ENCODE measurements at regions not wholly inside any gene's neighbourhood (a gene's known extent, or its start where the extent isn't known, plus 50 kb on each side); places are given as distances from the start of the nearest gene placed in this dataset.
"Not testable (repeated sequence)": the region's sequence is repeated elsewhere in the genome, so short reads cannot be mapped to it uniquely, and the experiment has no call there.

DNA sequence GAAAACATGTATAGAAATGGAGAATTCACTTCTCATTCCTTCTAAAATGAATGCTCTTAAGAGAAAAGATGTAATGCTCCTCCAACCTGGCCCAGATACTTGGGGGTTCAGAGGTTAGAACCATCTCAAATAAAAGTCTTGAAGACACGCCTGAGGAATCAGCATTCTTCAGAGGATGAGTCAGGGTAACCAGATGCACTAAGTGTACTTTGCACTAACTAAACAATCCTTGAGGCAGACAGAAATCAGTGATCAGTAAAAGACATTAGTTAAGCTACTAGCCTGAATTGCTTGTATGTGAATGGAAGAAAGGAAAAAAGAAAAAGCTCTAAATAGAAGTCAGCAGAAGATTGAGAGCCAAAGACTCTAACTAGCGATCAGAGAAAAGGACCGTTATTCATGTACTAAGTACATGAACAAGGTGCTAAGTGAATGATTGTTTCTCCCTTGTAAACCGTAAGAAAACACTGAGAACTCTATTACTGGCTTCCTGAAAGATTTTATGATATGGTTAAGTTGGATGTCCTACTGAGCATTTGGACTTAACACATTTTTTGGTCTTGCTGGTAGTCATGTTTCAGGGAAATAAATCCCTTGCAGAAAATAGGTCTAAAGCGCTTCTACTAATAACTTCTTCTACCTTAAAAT, 738.3 kb downstream of the STPG2 start:
- no peak for DNase-seq (ENCODE audit: low spot score)
- in situ Hi-C loops (cut with MboI; ENCODE audit: low sequenced_read_pairs, unreplicated experiment) = no loop called here
- TF ChIP-seq, protein P1, sequence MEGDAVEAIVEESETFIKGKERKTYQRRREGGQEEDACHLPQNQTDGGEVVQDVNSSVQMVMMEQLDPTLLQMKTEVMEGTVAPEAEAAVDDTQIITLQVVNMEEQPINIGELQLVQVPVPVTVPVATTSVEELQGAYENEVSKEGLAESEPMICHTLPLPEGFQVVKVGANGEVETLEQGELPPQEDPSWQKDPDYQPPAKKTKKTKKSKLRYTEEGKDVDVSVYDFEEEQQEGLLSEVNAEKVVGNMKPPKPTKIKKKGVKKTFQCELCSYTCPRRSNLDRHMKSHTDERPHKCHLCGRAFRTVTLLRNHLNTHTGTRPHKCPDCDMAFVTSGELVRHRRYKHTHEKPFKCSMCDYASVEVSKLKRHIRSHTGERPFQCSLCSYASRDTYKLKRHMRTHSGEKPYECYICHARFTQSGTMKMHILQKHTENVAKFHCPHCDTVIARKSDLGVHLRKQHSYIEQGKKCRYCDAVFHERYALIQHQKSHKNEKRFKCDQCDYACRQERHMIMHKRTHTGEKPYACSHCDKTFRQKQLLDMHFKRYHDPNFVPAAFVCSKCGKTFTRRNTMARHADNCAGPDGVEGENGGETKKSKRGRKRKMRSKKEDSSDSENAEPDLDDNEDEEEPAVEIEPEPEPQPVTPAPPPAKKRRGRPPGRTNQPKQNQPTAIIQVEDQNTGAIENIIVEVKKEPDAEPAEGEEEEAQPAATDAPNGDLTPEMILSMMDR (IDR thresholded peaks at IDR 0.05; ENCODE audit: borderline replicate concordance, control extremely low read depth, extremely low read depth, insufficient read depth, missing control alignments) = no peak

DNA sequence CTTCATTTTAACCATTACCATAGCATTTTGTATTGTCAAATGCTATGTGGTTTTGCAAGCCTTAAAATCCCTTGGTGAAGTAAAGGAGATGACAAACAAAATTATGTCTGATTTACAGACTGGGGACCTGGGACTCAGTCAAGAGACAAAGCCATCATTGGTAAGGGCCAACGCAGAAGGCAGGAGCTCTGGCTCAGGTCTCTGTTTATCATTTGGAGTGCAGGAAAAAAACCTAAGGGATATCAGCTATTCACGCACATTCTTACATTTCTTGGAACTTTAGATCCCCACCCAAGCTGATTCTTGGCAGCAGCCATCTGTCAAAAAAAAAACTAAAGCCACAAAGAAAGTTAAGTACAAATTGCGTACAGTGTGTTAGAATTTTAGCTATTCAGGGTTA, 731.9 kb downstream of the STPG2 start:
- in situ Hi-C loops (cut with MboI; ENCODE audit: low sequenced_read_pairs, unreplicated experiment) = no loop called here
- DNase-seq (ENCODE audit: low spot score) = no peak
- TF ChIP-seq, protein P1 (IDR thresholded peaks at IDR 0.05; ENCODE audit: borderline replicate concordance, control extremely low read depth, extremely low read depth, insufficient read depth, missing control alignments) = no peak

DNA sequence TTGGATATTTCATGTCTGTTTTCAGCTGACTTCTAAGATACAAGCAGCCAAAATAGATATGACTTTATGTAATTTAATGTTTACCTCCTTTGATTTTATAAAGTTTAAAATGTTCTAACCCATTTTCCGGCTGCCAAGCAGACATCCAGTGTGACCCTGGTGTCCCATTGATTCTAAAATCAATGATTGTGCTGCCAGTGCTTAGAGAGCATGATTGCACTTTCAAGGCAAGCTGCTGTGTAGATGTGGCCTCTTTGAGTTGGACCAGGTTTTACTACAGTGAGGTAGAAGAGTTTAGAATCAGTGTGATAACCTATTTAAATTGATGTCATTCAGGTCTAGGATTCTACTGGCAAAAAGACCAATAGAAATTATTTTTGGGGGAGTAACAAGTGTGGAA, 730.9 kb downstream of the STPG2 start:
- TF ChIP-seq, protein P1 (IDR thresholded peaks at IDR 0.05; ENCODE audit: borderline replicate concordance, control extremely low read depth, extremely low read depth, insufficient read depth, missing control alignments) = no peak
- no peak for DNase-seq (ENCODE audit: low spot score)
- in situ Hi-C loops (cut with MboI; ENCODE audit: low sequenced_read_pairs, unreplicated experiment) = no loop called here

DNA sequence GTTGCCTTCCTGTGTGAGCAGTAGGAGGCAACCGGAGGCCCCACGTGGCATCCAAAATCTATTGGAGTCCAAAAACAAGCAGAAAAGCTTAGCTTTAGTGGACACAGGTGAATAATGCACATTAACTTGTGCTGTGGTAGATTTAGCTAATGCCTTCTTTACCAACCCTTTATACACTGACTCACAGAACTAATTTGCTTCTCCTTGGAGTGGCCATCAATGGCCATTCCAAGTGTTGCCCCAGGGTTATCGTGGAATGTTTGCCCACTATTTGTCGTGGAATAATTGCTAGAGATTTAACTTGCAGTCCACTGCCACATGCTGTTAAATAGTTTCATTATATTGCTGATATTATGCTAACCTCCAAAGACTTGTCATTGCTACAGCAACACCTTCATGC, 729.1 kb downstream of the STPG2 start:
- in situ Hi-C loops (cut with MboI; ENCODE audit: low sequenced_read_pairs, unreplicated experiment) = no loop called here
- TF ChIP-seq, protein P1 (IDR thresholded peaks at IDR 0.05; ENCODE audit: borderline replicate concordance, control extremely low read depth, extremely low read depth, insufficient read depth, missing control alignments) = no peak

DNA sequence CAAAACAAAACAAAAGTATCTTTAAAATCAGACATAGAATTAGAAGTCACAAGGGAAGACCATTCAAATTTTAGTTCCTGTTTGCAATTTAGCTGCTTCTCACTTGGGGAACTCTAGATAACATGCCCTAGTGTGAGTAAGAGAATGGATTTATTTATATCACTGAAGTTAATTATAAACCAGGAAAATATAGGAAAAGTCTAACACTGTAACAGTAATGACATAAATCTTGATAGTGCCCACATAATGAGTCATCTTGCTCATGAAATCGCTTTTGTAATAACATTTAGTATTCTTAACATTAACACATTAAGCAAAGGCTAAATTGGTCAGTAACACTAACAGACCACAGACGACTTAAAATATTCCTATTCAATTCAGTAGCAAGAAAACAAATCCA, 710.7 kb downstream of the STPG2 start:
- in situ Hi-C loops (cut with MboI; ENCODE audit: low sequenced_read_pairs, unreplicated experiment) = no loop called here
- DNase-seq (ENCODE audit: low spot score) = no peak
- TF ChIP-seq, protein P1 (IDR thresholded peaks at IDR 0.05; ENCODE audit: borderline replicate concordance, control extremely low read depth, extremely low read depth, insufficient read depth, missing control alignments) = no peak

More for the DNA sequence above, 729.1 kb downstream of the STPG2 start:
- no peak for DNase-seq (ENCODE audit: low spot score)

DNA sequence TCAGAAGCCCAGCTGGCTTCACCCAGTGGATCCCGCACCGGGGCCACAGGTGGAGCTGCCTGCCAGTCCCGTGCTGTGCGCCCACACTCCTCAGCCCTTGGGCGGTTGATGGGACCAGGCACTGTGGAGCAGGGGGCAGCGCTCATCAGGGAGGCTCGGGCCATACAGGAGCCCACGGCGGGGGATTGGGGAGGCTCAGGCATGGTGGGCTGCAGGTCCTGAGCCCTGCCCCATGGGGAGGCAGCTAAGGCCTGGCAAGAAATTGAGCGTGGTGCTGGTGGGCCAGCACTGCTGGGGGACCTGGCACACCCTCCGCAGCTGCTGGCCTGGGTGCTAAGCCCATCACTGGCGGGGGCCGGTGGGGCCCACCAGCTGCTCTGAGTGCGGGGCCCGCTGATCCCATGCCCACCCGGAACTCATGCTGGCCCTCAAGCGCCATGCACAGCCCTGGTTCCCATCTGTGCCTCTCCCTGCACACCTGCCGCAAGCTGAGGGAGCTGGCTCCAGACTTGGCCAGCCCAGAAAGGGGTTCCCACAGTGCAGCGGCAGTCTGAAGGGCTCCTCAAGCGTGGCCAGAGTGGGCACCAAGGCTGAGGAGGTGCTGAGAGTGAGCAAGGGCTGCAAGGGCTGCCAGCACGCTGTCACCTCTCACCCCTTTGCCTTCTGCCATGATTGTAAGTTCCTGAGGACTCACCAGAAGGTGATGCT, 705.1 kb downstream of the STPG2 start:
- in situ Hi-C loops (cut with MboI; ENCODE audit: low sequenced_read_pairs, unreplicated experiment); DNase-seq (ENCODE audit: low spot score): not testable (repeated sequence)

DNA sequence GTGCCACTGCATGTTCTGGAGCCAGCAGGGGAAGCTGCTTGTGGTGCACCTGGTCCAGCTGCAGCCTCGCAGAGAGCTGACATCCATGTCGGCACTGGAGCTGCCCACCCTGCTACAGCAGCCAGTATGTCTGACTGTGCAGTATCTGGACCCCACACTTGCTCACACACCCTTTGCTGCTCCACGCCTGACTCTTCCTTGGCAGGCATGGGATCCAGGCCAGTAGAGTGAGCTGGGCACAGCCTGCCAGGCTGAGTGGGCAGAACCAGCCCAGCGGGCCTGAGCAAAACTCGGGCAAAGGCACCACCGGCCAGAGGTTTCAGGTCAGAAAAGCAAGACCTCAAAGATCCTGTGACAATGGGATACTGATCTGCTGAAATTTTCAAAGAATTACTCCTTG, 690.1 kb downstream of the STPG2 start:
- TF ChIP-seq, protein P1 (IDR thresholded peaks at IDR 0.05; ENCODE audit: borderline replicate concordance, control extremely low read depth, extremely low read depth, insufficient read depth, missing control alignments) = no peak
- in situ Hi-C loops (cut with MboI; ENCODE audit: low sequenced_read_pairs, unreplicated experiment) = no loop called here
- DNase-seq (ENCODE audit: low spot score) = no peak

All from GM13976 (cell line).